ENCODE measurements at regions not wholly inside any gene's neighbourhood (a gene's known extent, or its start where the extent isn't known, plus 50 kb on each side); places are given as distances from the start of the nearest gene placed in this dataset.

- TF ChIP-seq CTCF (IDR thresholded peaks at IDR 0.05; ENCODE audit: low read depth, low read length): no peak
- no peak for DNase-seq (ENCODE audit: extremely low read depth, low read depth)
These were observed 195.6 kb downstream of the ELAVL2 start for GRCh38 chr9:23630488-23630887.

- no peak for DNase-seq (ENCODE audit: extremely low read depth, low read depth)
These were observed 190.8 kb downstream of the ELAVL2 start for GRCh38 chr9:23635276-23635675.

GRCh38 chr9:23636199-23636598, 189.8 kb downstream of the ELAVL2 start:
- DNase-seq (ENCODE audit: extremely low read depth, low read depth): no peak
- no peak for TF ChIP-seq CTCF (IDR thresholded peaks at IDR 0.05; ENCODE audit: low read depth, low read length)

More at GRCh38 chr9:23635276-23635675, 190.8 kb downstream of the ELAVL2 start:
- no peak for TF ChIP-seq CTCF (IDR thresholded peaks at IDR 0.05; ENCODE audit: low read depth, low read length)

- no peak for TF ChIP-seq CTCF (IDR thresholded peaks at IDR 0.05; ENCODE audit: low read depth, low read length)
- no peak for DNase-seq (ENCODE audit: extremely low read depth, low read depth)
These were observed 188.0 kb downstream of the ELAVL2 start for GRCh38 chr9:23638011-23638410.

GRCh38 chr9:23638837-23639426, 187.1 kb downstream of the ELAVL2 start:
- DNase-seq (ENCODE audit: extremely low read depth, low read depth): no peak
- no peak for TF ChIP-seq CTCF (IDR thresholded peaks at IDR 0.05; ENCODE audit: low read depth, low read length)
